HG03469 (cell line): ENCODE measurements at regions not wholly inside any gene's neighbourhood (a gene's known extent, or its start where the extent isn't known, plus 50 kb on each side); places are given as distances from the start of the nearest gene placed in this dataset.
"Not testable (repeated sequence)": the region's sequence is repeated elsewhere in the genome, so short reads cannot be mapped to it uniquely, and the experiment has no call there.

ENCODE experiments used
- ATAC-seq: cut with Tn5 transposase; IDR thresholded peaks from one replicate; pipeline ENCODE4 v1.9.1; 2021; ENCODE audit warnings: mild to moderate bottlenecking, moderate library complexity, moderate number of reproducible peaks; ENCODE audit not compliant: unreplicated experiment

- no peak for ATAC-seq
These were observed 148.6 kb downstream of the RBMX2 start for GRCh38 chrX:130550351-130550750.

- ATAC-seq, result peak; percentile 70
These were observed 150.8 kb downstream of the RBMX2 start for GRCh38 chrX:130552444-130553073.

GRCh38 chrX:130555341-130555740, 153.6 kb downstream of the RBMX2 start:
- no peak for ATAC-seq

GRCh38 chrX:130555757-130556156, 154.0 kb downstream of the RBMX2 start:
- no peak for ATAC-seq

GRCh38 chrX:130556951-130557350, 155.2 kb downstream of the RBMX2 start:
- ATAC-seq, result no peak

GRCh38 chrX:130560544-130560943, 158.8 kb downstream of the RBMX2 start:
- ATAC-seq, result no peak

- no peak for ATAC-seq
These were observed 160.1 kb downstream of the RBMX2 start for GRCh38 chrX:130561930-130562329.

- ATAC-seq, result no peak
These were observed 161.7 kb downstream of the RBMX2 start for GRCh38 chrX:130563476-130563875.

- ATAC-seq, result no peak
These were observed 164.4 kb downstream of the RBMX2 start for GRCh38 chrX:130566028-130566683.

GRCh38 chrX:130573030-130573429, 171.2 kb downstream of the RBMX2 start:
- ATAC-seq, result not testable (repeated sequence)
